Jurkat, Clone E6-1 (cell line): ENCODE measurements at regions not wholly inside any gene's neighbourhood (a gene's known extent, or its start where the extent isn't known, plus 50 kb on each side); places are given as distances from the start of the nearest gene placed in this dataset.

Experiments
- DNase-seq: peaks from one replicate; pipeline ENCODE4 v3.0.0-alpha.2; 2011; ENCODE audit warnings: low read depth, low spot score
- H3K4me3 ChIP-seq: 2 replicates; pipeline ENCODE4 v1.5.1; 2011; ENCODE audit warnings: mild to moderate bottlenecking, low read length, control low read depth, moderate library complexity

DNA sequence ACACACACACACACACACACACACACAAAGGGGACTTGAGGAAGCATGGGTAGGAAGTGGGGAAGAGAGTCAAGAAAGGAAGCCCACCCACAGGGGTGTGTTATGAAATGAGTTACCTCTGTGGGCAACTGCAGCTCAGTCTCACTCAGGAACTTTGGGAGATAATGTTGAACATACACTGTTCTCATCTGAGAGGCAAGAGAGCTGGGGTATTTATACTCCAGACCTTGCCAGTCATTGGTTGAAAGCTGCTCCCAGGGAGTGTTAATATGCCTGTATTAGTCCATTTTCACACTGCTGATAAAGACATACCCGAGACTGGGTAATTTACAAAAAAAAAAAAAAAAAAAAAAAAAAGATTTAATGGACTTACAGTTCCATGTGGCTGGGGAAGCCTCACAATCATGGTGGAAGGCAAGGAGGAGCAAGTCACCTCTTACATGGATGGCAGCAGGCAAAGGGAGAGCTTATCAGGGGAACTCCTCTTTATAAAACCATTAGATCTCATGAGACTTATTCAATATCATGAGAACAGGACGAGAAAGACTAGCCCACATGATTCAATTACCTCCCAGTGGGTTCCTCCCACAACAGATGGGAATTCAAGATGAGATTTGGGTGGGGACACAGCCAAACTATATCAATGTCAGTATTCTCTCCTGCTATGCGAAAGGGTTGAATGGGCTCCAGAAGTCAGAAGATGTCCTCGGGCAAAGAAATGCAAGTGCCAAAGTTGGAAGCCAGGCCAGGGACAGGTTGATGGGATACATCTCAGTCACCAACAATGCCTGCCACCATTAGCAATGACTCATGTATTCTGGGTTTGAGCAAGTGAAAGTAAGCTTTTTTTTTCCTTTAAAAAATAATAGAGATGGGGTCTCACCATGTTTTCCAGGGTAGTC is 270.5 kb downstream of the MRTFB start:
- no peak for DNase-seq
- no peak overlapping the region for H3K4me3 ChIP-seq

DNA sequence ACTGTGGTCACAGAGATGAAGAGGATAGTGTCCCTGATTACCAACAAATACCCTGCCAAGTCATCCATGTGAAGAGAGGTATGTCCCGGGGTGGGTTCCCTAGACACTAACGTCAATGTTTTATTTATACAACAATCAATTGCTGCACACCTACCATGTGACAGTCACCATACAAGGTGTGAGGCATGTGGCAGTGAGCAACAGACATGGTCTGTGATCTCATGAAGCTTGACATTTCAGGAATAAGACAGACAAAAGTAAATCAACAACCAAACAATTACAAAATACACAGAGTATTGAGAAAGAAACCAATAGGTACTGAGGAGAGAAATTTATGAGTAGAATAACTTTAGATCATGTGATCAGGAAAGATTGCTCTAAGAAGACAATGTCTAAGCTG is 268.6 kb downstream of the MRTFB start:
- no peak for DNase-seq
- H3K4me3 ChIP-seq, result no peak overlapping the region

DNA sequence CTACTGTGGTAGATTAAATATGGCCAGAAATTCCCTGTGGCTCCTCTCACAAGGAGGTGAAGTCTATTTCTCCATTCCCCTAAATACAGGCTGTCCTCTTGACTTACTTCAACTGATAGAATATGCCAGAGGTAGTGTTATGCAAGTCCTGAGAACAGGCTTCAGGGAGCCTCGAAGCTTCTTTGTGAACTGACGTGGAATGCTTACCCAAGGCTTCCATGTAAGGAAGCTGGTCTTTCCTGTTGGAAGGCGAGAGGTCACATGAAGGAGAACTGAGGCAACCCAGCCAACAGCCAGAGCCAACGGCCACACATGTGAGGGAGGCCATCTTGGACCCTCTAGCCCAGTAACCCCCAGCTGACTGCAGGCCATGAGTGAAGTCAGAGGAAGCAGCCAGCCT is 267.9 kb downstream of the MRTFB start:
- no peak overlapping the region for H3K4me3 ChIP-seq
- DNase-seq, result no peak

DNA sequence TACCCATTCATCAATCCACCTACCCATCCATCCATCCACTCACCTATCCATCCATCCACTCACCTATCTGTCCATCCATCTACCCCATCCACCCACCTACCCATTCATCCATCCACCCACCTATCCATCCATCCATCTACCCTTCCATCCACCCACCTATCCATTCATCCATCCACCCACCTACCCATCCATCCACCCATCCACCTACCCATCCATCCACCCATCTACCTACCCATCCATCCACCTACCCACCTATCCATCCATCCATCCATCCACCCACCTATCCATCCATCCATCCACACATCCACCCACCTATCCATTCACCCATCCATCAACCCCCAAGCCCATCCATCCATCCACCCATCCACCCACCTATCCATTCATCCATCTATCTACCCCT is 267.1 kb downstream of the MRTFB start:
- H3K4me3 ChIP-seq, result no peak overlapping the region
- no peak for DNase-seq

DNA sequence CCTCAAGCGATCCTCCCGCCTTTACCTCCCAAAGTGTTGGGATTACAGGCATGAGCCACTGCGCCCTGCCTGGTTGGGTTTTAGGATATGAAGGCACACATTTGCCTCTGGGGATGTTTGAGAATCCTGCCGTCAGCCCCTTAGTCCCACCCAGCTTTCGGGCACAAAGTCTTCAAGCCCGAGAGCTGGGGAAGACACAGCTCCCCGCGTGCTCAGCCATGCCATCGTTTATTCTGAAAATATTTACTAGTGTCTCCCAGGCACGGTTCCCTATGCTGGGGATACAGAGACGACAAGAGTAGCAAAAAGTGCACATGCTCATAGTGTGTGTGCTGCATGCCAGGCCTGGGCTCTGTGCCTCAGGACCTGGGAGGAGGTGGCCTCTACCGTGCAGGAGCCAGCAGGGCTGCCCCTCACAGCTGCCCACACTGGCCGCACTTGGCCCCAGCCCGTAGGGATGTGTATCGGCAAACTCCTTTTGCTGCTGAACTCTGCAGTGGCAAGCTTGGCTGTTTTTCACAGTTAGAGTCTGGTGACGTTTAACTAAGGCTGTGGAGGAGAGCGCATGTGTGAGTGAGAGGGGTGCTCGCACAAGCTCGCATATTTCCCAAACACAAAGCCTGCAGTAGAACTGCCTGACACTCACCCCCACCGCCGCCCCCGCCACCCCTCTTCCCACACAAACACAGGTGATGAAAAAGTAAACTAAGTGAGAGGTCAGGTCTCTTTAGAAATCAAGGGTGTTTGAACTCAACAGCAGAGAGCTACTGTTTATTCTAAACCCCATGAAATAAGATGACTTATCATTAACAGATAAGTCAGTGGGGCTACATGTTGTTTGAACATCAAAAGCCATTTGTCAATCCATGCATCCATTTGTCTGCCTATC is 266.4 kb downstream of the MRTFB start:
- no peak for DNase-seq

DNA sequence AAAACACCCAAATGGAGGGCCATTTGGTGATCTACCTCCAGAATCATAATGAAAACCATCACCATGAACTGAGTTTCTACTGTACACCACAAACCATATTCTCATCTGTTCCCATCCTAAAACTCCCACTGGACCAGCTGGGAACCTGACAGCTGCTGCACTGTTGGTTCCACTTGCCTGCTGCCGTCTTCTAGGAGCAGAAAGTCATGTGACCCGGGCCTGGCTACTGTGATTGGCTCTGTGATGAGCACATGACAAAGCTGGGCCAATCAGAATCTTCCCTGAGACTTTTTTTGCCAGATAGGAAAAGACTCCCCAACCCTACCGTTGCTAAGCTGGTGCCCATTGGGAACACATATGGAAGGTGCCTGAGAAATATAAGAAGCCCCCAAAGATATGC is 264.2 kb downstream of the MRTFB start:
- DNase-seq, result no peak
- no peak overlapping the region for H3K4me3 ChIP-seq

More for the DNA sequence above, 266.4 kb downstream of the MRTFB start:
- no peak overlapping the region for H3K4me3 ChIP-seq

DNA sequence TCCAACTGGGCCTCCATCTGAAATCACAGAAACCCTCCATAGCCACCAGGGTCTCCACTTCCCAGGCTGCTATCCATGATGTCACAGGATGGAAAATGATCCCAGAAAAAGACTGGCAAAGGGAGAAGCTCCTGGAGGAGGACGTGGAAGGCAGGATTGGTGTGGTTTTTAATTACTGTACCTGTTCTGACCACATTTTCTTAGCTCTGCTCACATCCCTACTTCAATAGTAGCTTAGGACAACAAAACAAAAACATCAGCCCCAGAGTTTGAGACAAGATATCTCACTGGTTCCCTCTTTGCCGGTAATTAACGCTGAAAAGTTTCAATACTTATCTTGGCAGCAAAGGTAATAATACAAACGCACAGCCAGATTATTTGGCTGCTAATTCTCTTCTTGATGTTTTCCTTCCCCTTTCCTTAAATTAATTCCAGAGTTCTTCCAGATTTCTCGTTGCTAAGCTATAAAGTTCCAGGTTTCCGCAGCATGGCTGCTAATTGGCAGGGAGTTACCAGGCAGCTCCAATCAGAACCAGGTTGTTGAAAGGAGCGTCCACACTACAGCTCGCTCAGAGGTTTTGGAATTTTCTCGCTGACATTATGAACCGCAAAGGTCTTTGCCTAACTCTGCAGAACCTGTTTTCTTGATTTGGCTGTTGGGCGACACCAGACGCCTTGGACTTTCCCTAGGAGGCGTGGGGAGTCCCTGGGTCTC is 263.4 kb downstream of the MRTFB start:
- no peak for DNase-seq
- H3K4me3 ChIP-seq, result no peak overlapping the region

DNA sequence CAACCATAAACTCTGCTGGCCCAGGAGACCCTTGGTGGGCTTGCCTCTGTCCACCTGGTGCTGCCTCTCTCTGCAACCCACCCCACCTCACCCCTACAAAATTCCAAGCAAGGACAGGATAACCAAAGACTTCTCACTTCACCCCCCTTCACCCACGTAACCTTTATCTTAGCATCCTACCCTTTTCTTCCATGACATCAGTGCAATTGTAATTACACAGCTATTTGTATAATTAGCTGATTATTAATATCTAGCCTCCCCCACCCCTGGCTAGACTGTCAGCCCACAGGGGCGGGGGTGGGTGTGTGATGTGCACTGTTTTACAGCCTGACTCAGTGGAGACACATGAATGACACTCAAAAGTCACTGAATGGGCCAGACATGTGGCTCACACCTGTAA is 262.2 kb downstream of the MRTFB start:
- H3K4me3 ChIP-seq, result no peak overlapping the region
- DNase-seq, result no peak

DNA sequence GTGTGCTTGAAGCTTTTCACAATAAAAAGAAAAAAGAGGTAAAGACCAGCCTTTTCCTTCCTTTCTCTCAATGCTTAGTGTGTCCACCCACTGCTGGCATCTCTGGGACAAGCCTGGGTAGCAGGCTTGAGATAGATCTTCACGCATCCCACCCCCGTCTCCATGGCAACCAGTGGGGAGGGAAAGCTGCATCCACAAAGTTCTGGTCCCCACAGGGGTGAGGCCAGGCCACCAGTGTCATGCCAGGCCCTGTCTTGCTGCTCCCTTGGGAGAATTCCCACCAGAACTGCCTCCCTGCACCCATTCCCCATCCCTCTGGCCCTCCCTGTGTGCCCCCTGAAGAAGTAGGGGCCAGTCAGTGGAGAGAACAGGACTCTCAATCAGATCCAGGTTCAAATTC is 259.9 kb downstream of the MRTFB start:
- H3K4me3 ChIP-seq, result no peak overlapping the region

DNA sequence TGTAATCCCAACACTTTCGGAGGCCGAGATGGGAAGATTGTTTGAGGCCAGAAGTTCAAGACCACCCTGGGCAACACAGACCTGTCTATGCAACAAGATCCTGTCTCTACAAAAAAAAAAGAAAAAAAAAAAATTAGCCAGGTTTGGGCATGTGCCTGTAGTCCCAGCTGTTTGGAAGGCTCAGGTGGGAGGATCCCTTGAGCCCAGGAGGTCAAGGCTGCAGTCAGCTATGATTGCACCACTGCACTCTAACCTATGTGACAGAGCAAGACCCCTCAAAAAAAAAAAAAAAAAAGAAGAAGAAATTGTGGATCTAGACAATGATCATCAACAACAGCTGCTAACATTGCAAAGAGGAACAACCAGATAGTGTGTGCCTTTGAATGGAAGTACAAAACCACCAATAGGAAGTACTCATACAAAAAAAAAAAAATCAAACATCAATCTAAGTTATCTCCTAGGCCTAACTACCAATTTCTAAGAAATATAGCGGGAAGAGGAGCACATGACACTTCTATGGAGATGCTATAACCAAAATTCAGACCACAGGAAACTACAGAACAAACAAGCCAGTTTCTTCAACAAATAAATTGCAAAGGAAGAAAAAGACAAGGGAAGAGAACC is 258.7 kb downstream of the MRTFB start:
- DNase-seq, result no peak
- no peak overlapping the region for H3K4me3 ChIP-seq

More for the DNA sequence above, 259.9 kb downstream of the MRTFB start:
- DNase-seq, result no peak

DNA sequence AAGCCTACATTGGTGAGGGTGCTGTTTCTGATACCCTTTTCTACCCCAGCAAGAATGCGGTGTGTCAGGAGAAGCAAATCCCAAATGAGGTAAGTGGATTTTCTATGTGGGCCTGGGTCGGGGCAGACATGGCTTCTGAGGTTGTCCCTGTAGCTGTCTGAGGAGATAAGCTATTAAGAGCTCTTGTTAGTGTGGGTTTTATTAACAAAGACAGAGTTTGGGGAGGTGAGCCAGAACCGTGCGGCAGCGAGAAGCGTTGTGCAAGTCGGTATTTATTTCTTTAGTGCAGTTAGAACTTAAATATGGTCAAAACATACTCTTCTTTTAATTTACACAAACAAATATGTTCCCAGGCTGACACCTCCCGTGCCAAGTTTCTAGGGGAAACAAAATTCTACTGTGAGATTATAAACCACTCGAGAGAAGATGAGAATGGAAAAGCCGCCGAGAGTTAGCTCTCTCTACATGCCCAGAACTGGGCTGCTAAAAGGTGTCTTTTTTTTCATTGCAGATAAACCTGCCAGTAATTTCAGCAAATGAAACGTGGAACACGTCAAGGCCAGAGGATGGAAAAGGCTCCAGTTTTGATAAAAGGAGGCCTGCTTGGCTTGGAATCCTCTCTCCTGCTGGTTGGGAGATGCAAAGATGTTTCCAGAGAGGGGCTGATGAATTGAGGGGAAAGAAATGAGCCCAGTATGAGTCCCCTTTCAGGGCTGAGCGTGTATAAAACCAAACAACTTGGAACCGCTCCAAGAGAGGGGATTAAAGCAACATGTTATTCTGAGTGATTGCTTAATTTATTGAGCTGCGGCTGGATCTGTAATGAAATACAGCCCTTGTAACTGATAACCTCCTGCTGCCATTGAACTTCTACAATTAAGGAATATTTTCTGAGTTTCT is 254.6 kb downstream of the MRTFB start:
- no peak for DNase-seq
- no peak overlapping the region for H3K4me3 ChIP-seq

DNA sequence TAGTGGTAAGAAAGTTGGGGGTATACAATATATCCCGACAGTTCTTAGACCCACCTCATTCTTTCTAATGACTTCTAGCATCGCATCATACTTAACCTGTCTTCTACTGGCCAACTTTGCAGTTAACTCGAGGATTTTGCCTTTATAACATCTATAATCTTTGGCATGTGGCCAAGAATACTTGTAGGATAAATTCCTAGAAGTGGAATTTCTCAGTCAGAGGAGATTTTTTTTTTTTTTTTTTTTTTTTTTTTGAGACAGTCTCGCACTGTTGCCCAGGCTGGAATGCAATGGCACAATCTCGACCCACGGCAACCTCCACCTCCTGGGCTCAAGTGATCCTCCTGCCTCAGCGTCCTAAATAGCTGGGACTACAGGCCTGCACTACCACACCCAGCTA is 253.5 kb downstream of the MRTFB start:
- no peak overlapping the region for H3K4me3 ChIP-seq
- no peak for DNase-seq

DNA sequence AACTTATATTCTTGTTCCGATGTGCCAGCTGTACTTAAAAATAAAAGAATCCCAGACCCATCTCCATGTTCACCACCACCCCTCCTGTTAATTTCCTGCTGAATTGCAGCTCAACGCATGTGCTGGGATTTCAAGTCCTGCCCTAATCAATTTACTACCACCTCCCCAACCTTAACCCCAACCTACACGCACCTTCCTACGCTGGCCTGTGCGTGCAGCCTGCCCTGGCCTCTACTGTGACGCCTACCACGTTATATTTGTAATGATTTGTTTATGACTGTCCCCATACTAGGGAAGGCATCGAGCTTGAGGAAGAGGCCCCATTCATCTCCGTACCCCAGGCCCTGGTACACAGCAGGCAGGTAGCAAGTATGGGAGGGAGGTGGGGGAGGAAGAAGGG is 251.1 kb downstream of the MRTFB start:
- no peak overlapping the region for H3K4me3 ChIP-seq
- DNase-seq, result no peak

DNA sequence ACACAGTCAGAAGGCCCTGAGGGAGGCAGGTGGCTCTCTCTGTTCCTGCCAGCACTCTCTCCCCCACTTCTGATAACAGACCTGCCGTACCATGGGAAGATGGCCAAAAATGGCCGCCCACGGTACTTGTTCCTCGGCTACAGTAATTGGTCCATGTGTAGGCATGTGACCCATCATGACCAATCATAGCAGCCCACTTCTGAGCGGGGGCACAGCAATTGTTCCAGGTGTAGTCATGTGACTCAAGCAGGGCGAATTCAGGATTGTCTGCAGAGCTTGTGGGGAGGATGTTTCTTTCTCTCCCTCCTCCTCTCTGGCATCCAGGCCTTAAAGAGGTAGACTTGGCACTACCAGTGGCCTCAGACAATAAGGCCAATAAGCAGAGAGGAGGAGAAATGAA is 250.4 kb downstream of the MRTFB start:
- DNase-seq, result no peak
- H3K4me3 ChIP-seq, result no peak overlapping the region

DNA sequence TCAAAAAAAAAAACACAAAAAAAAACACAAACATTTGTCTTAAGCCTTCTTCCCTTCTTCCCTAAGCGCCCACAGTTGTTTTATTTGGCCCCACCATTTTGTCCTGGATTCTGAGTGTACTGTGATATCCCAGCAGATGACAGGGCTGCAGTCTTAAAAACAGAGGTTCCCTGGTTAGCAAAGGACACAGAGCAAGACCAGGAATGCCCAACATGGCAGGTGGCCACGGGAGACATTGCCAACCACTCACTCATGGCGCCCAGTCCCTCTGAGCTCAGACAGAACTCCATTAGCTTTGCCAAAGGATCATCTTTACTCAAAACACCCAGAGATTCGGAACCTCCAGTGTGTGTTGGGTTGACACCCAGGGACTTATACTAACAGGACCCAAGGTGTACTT is 249.3 kb downstream of the MRTFB start:
- DNase-seq, result no peak
- H3K4me3 ChIP-seq, result no peak overlapping the region
